Small intestine (tissue), 7 donors: ENCODE measurements at regions not wholly inside any gene's neighbourhood (a gene's known extent, or its start where the extent isn't known, plus 50 kb on each side); places are given as distances from the start of the nearest gene placed in this dataset.

Experiments
- DNase-seq, 2 donors: peaks; one replicate each; pipeline versions ENCODE4 v3.0.0 to v3.0.0-alpha.2; 2013
- FAIRE-seq: peaks from 2 replicates; lab custom pipeline; 2012; peaks lifted over from hg19 to GRCh38; lab: Jason Lieb, UNC
- H3K27ac ChIP-seq, 3 donors: one replicate each; pipeline ENCODE4 v1.5.1; 2013; ENCODE audit warnings: low read length in 2 of 3, mild to moderate bottlenecking in 2 of 3, control low read depth in 1 of 3, inconsistent platforms in 1 of 3, low read depth in 1 of 3, moderate library complexity in 1 of 3
- H3K27me3 ChIP-seq, 3 donors: one replicate each; pipeline ENCODE4 v1.6.1; 2013; ENCODE audit warnings: low read length in 3 of 3, inconsistent platforms in 1 of 3; ENCODE audit not compliant: control insufficient read depth in 3 of 3, insufficient read depth in 3 of 3
- H3K36me3 ChIP-seq, 3 donors: one replicate each; pipeline ENCODE4 v1.6.1; 2013; ENCODE audit warnings: low read length in 3 of 3, inconsistent platforms in 1 of 3, low read depth in 1 of 3, mild to moderate bottlenecking in 1 of 3, moderate library complexity in 1 of 3; ENCODE audit not compliant: control insufficient read depth in 3 of 3, insufficient read depth in 2 of 3
- H3K4me1 ChIP-seq, 3 donors: one replicate each; pipeline ENCODE4 v1.6.1; 2013; ENCODE audit warnings: low read length in 2 of 3, inconsistent platforms in 1 of 3, low read depth in 1 of 3, mild to moderate bottlenecking in 1 of 3, moderate library complexity in 1 of 3; ENCODE audit not compliant: control insufficient read depth in 3 of 3, insufficient read depth in 2 of 3
- H3K4me3 ChIP-seq, 3 donors: one replicate each; pipeline ENCODE4 v1.5.1; 2013; ENCODE audit warnings: low read length in 3 of 3, control low read depth in 1 of 3, inconsistent platforms in 1 of 3, low read depth in 1 of 3, mild to moderate bottlenecking in 1 of 3, moderate library complexity in 1 of 3
- H3K9me3 ChIP-seq, 2 donors: one replicate each; pipeline ENCODE4 v1.6.1; 2013; ENCODE audit warnings: low read depth in 1 of 2, low read length in 1 of 2; ENCODE audit not compliant: control insufficient read depth in 2 of 2, insufficient read depth in 1 of 2
- WGBS, 3 donors: extraction: QIAGEN DNeasy Blood & Tissue Kit; methylation state at CpG; one replicate each; pipeline ENCODE4 v1.1.7; 2013; 5-methylcytosine and 5-hydroxymethylcytosine counted together
- donor health status: healthy with polysubstance abuse.
- donor health status: control.
- donor health status: control.
- donor health status: Bipolar disorder and iron deficiency.
- donor health status: healthy.

GRCh38 chr13:100797921-100798320 lies 123.3 kb upstream of the TMTC4 start:
- DNase-seq (no peak), FAIRE-seq (no peak)
- no peaks in the 10 kb centered on the region for H3K4me1 ChIP-seq
- H3K4me3 ChIP-seq = no peak overlapping the region
- peaks cover 0 to 16% of the 10 kb centered on the region in 2 donors for H3K9me3 ChIP-seq
- no peaks in the 10 kb centered on the region for H3K27me3 ChIP-seq
- WGBS, 3 donors = 10 to 50% (median 11%) methylated on average over 2 of the region's 2 CpGs
- H3K27ac ChIP-seq = no peak overlapping the region
- no peaks in the 10 kb centered on the region for H3K36me3 ChIP-seq

GRCh38 chr13:100796463-100796862 lies 121.9 kb upstream of the TMTC4 start:
- WGBS, 3 donors = 85 to 100% (median 94%) methylated on average over 2 of the region's 2 CpGs
- FAIRE-seq = no peak

GRCh38 chr13:100794575-100794974 lies 120.0 kb upstream of the TMTC4 start:
- Histone ChIP-seq H3K9me3 (peaks cover 0 to 22% of the 10 kb centered on the region in 2 donors), H3K27me3 (no peaks in the 10 kb centered on the region), H3K27ac (no peak overlapping the region), H3K4me3 (no peak overlapping the region), H3K36me3 (no peaks in the 10 kb centered on the region), H3K4me1 (no peaks in the 10 kb centered on the region)
- 83 to 93% (median 88%) methylated on average over 3 of the region's 3 CpGs for WGBS, 3 donors
- no peak for FAIRE-seq
- DNase-seq = no peak

More at GRCh38 chr13:100796463-100796862, 121.9 kb upstream of the TMTC4 start:
- DNase-seq = no peak
- Histone ChIP-seq H3K36me3 (no peaks in the 10 kb centered on the region), H3K27me3 (no peaks in the 10 kb centered on the region), H3K4me1 (no peaks in the 10 kb centered on the region), H3K27ac (no peak overlapping the region), H3K9me3 (peaks cover 0 to 22% of the 10 kb centered on the region in 2 donors), H3K4me3 (no peak overlapping the region)

- Histone ChIP-seq H3K9me3 (peaks cover 0 to 15% of the 10 kb centered on the region in 2 donors), H3K27me3 (no peaks in the 10 kb centered on the region), H3K4me1 (no peaks in the 10 kb centered on the region), H3K36me3 (no peaks in the 10 kb centered on the region), H3K4me3 (no peak overlapping the region), H3K27ac (no peak overlapping the region)
- FAIRE-seq = no peak
- WGBS, 3 donors = 24 to 35% (median 26%) methylated on average over 1 of the region's 1 CpG
- DNase-seq = no peak
These were observed 115.8 kb upstream of the TMTC4 start for GRCh38 chr13:100790405-100790804.

GRCh38 chr13:100789968-100790367 lies 115.4 kb upstream of the TMTC4 start:
- Histone ChIP-seq H3K4me1 (no peaks in the 10 kb centered on the region), H3K27ac (no peak overlapping the region), H3K4me3 (no peak overlapping the region), H3K36me3 (no peaks in the 10 kb centered on the region), H3K27me3 (no peaks in the 10 kb centered on the region), H3K9me3 (peaks cover 0 to 15% of the 10 kb centered on the region in 2 donors)
- 41 to 60% (median 59%) methylated on average over 3 of the region's 3 CpGs for WGBS, 3 donors
- FAIRE-seq (no peak), DNase-seq (no peak)

- FAIRE-seq (no peak), DNase-seq (peak in 1 of 2 donors; percentile 17)
- H3K27ac ChIP-seq = no peak overlapping the region
- 16 to 28% (median 21%) methylated on average over 2 of the region's 2 CpGs for WGBS, 3 donors
- peaks cover 0 to 12% of the 10 kb centered on the region in 2 donors for H3K9me3 ChIP-seq
- H3K4me3 ChIP-seq = no peak overlapping the region
- H3K36me3 ChIP-seq = no peaks in the 10 kb centered on the region
- H3K4me1 ChIP-seq = no peaks in the 10 kb centered on the region
- no peaks in the 10 kb centered on the region for H3K27me3 ChIP-seq
These were observed 114.9 kb upstream of the TMTC4 start for GRCh38 chr13:100789481-100789880.

- no peak for FAIRE-seq
- Histone ChIP-seq H3K9me3 (peaks cover 0 to 11% of the 10 kb centered on the region in 2 donors), H3K4me1 (no peaks in the 10 kb centered on the region), H3K27me3 (no peaks in the 10 kb centered on the region), H3K27ac (no peak overlapping the region), H3K4me3 (no peak overlapping the region), H3K36me3 (no peaks in the 10 kb centered on the region)
- WGBS, 3 donors = 66 to 82% (median 70%) methylated on average over 1 of the region's 1 CpG
- no peak for DNase-seq
These were observed 114.4 kb upstream of the TMTC4 start for GRCh38 chr13:100789025-100789424.

GRCh38 chr13:100788540-100788939 lies 113.9 kb upstream of the TMTC4 start:
- H3K4me3 ChIP-seq = no peak overlapping the region
- no peak for FAIRE-seq
- WGBS, 3 donors = 48 to 69% (median 64%) methylated on average over 1 of the region's 1 CpG
- H3K9me3 ChIP-seq = peaks cover 0 to 11% of the 10 kb centered on the region in 2 donors
- H3K4me1 ChIP-seq = no peaks in the 10 kb centered on the region
- DNase-seq = no peak
- no peaks in the 10 kb centered on the region for H3K27me3 ChIP-seq
- H3K27ac ChIP-seq = no peak overlapping the region
- no peaks in the 10 kb centered on the region for H3K36me3 ChIP-seq

- Histone ChIP-seq H3K27me3 (no peaks in the 10 kb centered on the region), H3K9me3 (peaks cover 0 to 11% of the 10 kb centered on the region in 2 donors), H3K27ac (no peak overlapping the region), H3K36me3 (no peaks in the 10 kb centered on the region), H3K4me1 (no peaks in the 10 kb centered on the region), H3K4me3 (no peak overlapping the region)
- FAIRE-seq = no peak
- no peak for DNase-seq
- WGBS, 3 donors = 80 to 88% (median 84%) methylated on average over 1 of the region's 1 CpG
These were observed 113.3 kb upstream of the TMTC4 start for GRCh38 chr13:100787899-100788298.
